ENCODE measurements at regions not wholly inside any gene's neighbourhood (a gene's known extent, or its start where the extent isn't known, plus 50 kb on each side); places are given as distances from the start of the nearest gene placed in this dataset.

DNA sequence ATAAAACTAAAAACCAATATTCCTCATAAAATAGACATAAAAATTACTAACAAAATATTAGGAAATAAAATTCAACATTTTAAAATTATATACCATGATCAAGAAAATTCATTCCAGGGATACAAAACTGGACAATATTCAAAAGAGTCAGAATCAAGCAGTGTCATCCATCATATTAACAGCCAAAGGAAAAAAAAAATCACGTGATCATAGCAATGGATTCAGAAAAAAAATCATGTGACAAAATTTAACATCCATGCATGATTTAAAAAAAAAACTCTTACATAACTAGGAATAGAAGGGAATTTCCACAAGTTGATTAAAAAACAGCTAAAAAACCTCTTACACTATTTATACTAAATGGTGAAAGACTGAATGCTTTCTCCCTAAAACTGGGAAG lies 95.3 kb upstream of the USP47 start:
- Histone ChIP-seq H3K36me3 (replicated peaks in 1 of 2; ENCODE audit: insufficient read depth in 1 of 2, low read depth in 2 of 2) (no peaks in the 10 kb centered on the region), H3K4me3 (no peak overlapping the region), H3K27ac (no peak overlapping the region), H3K27me3 (no peaks in the 10 kb centered on the region), H3K9me3 (no peaks in the 10 kb centered on the region), H3K4me1 (no peaks in the 10 kb centered on the region)
- DNase-seq (no peak), ATAC-seq (no peak)
- 48 to 65% methylated on average over 1 of the region's 1 CpG for WGBS, 2 donors
- intact Hi-C loops (cut with DNase I) = no loop called here
- TF ChIP-seq POLR2A (IDR thresholded peaks at IDR 0.05) = no peak
- TF ChIP-seq, protein P1, sequence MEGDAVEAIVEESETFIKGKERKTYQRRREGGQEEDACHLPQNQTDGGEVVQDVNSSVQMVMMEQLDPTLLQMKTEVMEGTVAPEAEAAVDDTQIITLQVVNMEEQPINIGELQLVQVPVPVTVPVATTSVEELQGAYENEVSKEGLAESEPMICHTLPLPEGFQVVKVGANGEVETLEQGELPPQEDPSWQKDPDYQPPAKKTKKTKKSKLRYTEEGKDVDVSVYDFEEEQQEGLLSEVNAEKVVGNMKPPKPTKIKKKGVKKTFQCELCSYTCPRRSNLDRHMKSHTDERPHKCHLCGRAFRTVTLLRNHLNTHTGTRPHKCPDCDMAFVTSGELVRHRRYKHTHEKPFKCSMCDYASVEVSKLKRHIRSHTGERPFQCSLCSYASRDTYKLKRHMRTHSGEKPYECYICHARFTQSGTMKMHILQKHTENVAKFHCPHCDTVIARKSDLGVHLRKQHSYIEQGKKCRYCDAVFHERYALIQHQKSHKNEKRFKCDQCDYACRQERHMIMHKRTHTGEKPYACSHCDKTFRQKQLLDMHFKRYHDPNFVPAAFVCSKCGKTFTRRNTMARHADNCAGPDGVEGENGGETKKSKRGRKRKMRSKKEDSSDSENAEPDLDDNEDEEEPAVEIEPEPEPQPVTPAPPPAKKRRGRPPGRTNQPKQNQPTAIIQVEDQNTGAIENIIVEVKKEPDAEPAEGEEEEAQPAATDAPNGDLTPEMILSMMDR (IDR thresholded peaks at IDR 0.05) = no peak

DNA sequence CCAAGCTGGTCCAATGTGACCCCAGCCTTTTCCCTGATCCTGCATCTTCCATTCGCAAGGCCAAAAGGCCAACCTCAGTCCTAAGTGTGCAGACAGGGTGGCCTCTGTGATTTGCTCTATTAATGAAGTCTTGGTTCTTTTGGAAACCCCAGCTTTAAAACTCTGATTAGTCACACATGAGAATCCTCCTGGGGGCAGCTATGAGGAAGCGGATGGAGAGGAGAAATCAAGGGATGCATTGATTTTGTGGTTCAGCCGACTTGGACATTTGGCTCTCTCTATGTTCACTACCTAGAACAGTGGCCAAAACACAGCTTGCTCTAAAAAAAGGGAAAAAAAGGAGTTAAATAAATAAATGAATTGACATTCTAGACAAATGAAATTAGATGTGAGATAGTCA lies 98.6 kb upstream of the USP47 start:
- intact Hi-C loops (cut with DNase I) = no loop called here

DNA sequence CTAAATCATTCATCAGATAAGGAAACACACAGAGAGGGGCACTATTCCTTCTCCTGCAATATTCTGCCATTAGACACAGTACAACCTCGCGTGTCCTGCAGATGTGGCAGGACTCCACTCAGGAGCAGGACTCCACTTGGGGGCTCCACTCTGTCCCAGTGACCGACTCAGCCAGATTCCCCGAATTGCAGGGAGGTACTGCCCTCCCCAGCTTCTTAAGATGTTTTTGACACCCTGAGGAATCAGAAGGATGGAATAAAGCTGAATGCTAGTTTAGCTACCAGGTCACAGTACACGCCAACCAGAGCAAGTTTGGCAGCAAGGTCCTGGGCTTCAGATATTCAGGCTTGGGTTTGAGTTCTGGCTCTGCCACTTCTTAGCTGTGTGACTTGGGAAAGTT lies 99.3 kb upstream of the USP47 start:
- no peak overlapping the region for H3K27ac ChIP-seq
- H3K4me3 ChIP-seq = no peak overlapping the region
- DNase-seq = no peak
- H3K9me3 ChIP-seq = no peaks in the 10 kb centered on the region
- H3K27me3 ChIP-seq = no peaks in the 10 kb centered on the region
- 76 to 81% methylated on average over 5 of the region's 5 CpGs for WGBS, 2 donors
- intact Hi-C loops (cut with DNase I) = no loop called here
- no peaks in the 10 kb centered on the region for H3K4me1 ChIP-seq
- ATAC-seq = no peak
- H3K36me3 ChIP-seq (replicated peaks in 1 of 2; ENCODE audit: insufficient read depth in 1 of 2, low read depth in 2 of 2) = no peaks in the 10 kb centered on the region
- TF ChIP-seq, protein P1 (IDR thresholded peaks at IDR 0.05) = no peak
- TF ChIP-seq POLR2A (IDR thresholded peaks at IDR 0.05) = no peak

More for the DNA sequence above, 98.6 kb upstream of the USP47 start:
- Histone ChIP-seq H3K9me3 (no peaks in the 10 kb centered on the region), H3K4me3 (no peak overlapping the region), H3K27ac (no peak overlapping the region), H3K27me3 (no peaks in the 10 kb centered on the region), H3K4me1 (no peaks in the 10 kb centered on the region), H3K36me3 (replicated peaks in 1 of 2; ENCODE audit: insufficient read depth in 1 of 2, low read depth in 2 of 2) (no peaks in the 10 kb centered on the region)
- ATAC-seq (no peak), DNase-seq (no peak)
- WGBS, 2 donors = 78 to 93% methylated on average over 3 of the region's 3 CpGs
- TF ChIP-seq POLR2A (IDR thresholded peaks at IDR 0.05) = no peak
- TF ChIP-seq, protein P1 (IDR thresholded peaks at IDR 0.05) = no peak

DNA sequence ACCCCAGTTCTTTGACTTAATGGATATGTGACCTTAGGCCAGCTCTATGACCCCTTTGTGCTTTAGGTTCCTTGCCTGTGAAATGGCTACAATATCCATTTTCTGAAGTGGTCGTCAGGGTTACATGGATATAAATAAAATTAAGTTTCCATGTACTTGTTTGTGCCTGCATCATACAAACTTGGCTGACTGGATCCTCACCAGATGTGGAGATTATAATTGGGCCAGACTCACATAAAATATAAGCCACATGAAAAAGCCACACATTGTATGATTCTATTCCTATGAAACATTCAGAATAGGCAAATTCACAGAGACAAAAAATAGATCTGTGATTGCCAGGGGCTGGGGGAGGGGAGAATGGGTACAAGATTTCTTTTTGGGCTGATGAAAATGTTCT lies 100.9 kb upstream of the USP47 start:
- ATAC-seq = no peak
- H3K9me3 ChIP-seq = no peaks in the 10 kb centered on the region
- intact Hi-C loops (cut with DNase I) = no loop called here

DNA sequence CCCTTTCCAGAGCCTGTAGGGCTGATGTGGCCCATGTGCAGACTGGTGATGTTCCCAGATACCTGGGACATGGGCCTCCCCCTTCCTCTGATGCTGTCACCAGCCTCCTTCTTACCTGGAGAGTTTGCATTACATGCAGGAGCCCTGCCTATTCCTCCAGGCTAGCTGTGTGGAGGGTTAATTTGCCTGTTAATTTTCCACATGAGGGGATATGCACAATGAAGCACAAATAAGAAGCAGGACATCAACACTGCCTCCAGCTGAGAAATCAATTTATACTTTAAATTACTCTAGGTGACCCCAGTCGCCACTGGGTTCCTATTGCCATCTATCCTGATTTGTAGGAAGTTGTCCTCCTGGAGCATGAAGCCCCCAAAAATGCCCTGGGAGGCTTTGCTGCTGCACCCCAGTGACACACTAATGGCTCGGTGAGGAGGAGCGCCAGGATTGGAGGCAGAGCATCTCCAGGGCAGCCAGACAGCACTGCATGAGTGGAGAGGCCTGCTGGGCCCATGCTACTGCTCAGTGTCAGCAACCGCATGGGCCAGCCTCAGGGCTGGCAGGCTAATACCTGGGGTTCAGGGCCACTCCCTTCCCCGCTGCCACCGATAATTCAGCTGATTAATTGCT lies 101.6 kb upstream of the USP47 start:
- no peak overlapping the region for H3K27ac ChIP-seq
- no peaks in the 10 kb centered on the region for H3K27me3 ChIP-seq
- no peaks in the 10 kb centered on the region for H3K36me3 ChIP-seq (replicated peaks in 1 of 2; ENCODE audit: insufficient read depth in 1 of 2, low read depth in 2 of 2)
- H3K4me1 ChIP-seq = no peaks in the 10 kb centered on the region
- H3K9me3 ChIP-seq = no peaks in the 10 kb centered on the region
- TF ChIP-seq POLR2A (IDR thresholded peaks at IDR 0.05) = no peak
- TF ChIP-seq, protein P1 (IDR thresholded peaks at IDR 0.05) = no peak
- intact Hi-C loops (cut with DNase I) = no loop called here
- 87 to 90% methylated on average over 3 to 6 of the region's 6 CpGs for WGBS, 2 donors
- no peak for DNase-seq
- no peak overlapping the region for H3K4me3 ChIP-seq
- no peak for ATAC-seq

More for the DNA sequence above, 100.9 kb upstream of the USP47 start:
- no peaks in the 10 kb centered on the region for H3K4me1 ChIP-seq
- TF ChIP-seq POLR2A (IDR thresholded peaks at IDR 0.05) = no peak
- no peaks in the 10 kb centered on the region for H3K36me3 ChIP-seq (replicated peaks in 1 of 2; ENCODE audit: insufficient read depth in 1 of 2, low read depth in 2 of 2)
- H3K27ac ChIP-seq = no peak overlapping the region
- H3K27me3 ChIP-seq = no peaks in the 10 kb centered on the region
- no peak overlapping the region for H3K4me3 ChIP-seq
- WGBS, 2 donors = 61 to 73% methylated on average over 1 of the region's 1 CpG
- no peak for DNase-seq
